ENCODE measurements at regions not wholly inside any gene's neighbourhood (a gene's known extent, or its start where the extent isn't known, plus 50 kb on each side); places are given as distances from the start of the nearest gene placed in this dataset.

GRCh38 chr19:23460656-23461055, 65.4 kb upstream of the ZNF91 start:
- TF ChIP-seq CTCF (IDR thresholded peaks at IDR 0.05), result no peak
- TF ChIP-seq POLR2A (IDR thresholded peaks at IDR 0.05), result no peak
- H3K4me1 ChIP-seq, result no peaks in the 10 kb centered on the region
- intact Hi-C loops (cut with DNase I), result no loop called here

More at GRCh38 chr19:23460656-23461055, 65.4 kb upstream of the ZNF91 start:
- no peak for DNase-seq
- 67 to 79% (median 73%) methylated on average over 3 of the region's 3 CpGs for WGBS, 4 donors
- Histone ChIP-seq H3K27ac (no peak overlapping the region), H3K4me3 (no peak overlapping the region), H3K27me3 (no peaks in the 10 kb centered on the region), H3K9me3 (peaks cover 0 to 29% (median 0%) of the 10 kb centered on the region in 12 donors), H3K36me3 (no peaks in the 10 kb centered on the region)
- ATAC-seq, result no peak
